HL-60 (cell line): ENCODE measurements at regions not wholly inside any gene's neighbourhood (a gene's known extent, or its start where the extent isn't known, plus 50 kb on each side); places are given as distances from the start of the nearest gene placed in this dataset.

Experiments used
- CTCF ChIP-seq: IDR thresholded peaks from one replicate; pipeline ENCODE4 v1.5.1; 2011; ENCODE audit warnings: low read length, control low read depth, inconsistent platforms; ENCODE audit not compliant: insufficient read depth
- GABPA ChIP-seq: IDR thresholded peaks from 2 replicates; pipeline ENCODE4 v1.6.1; 2012; ENCODE audit warnings: low read depth
- POLR2AphosphoS5 ChIP-seq: IDR thresholded peaks from 2 replicates; pipeline ENCODE4 v1.6.1; 2012; ENCODE audit warnings: low read depth
- SPI1 ChIP-seq: IDR thresholded peaks from 2 replicates; pipeline ENCODE4 v1.6.1; 2012; ENCODE audit warnings: low read depth, mild to moderate bottlenecking, borderline replicate concordance

- TF ChIP-seq SPI1: no peak
- TF ChIP-seq CTCF: no peak
- TF ChIP-seq GABPA: no peak
- TF ChIP-seq POLR2AphosphoS5: no peak
These were observed 116.5 kb upstream of the FBXL7 start for GRCh38 chr5:15383469-15383868.
